BE2C (cell line): ENCODE measurements at regions not wholly inside any gene's neighbourhood (a gene's known extent, or its start where the extent isn't known, plus 50 kb on each side); places are given as distances from the start of the nearest gene placed in this dataset.

ENCODE experiments used
- DNase-seq: peaks from one replicate; pipeline ENCODE4 v3.0.0-alpha.2; 2020
- H3K27me3 ChIP-seq: fragments of 250-450 bp; sonication (Bioruptor Pico); 2 replicates; pipeline ENCODE4 v1.5.1; 2020; ENCODE audit warnings: mild to moderate bottlenecking
- H3K36me3 ChIP-seq: fragments of 250-450 bp; sonication (Bioruptor Pico); 2 replicates; pipeline ENCODE4 v1.5.1; 2020; ENCODE audit warnings: mild to moderate bottlenecking
- H3K4me1 ChIP-seq: fragments of 250-450 bp; sonication (Bioruptor Pico); 2 replicates; pipeline ENCODE4 v1.5.1; 2020
- H3K4me3 ChIP-seq: 2 replicates; pipeline ENCODE4 v1.5.1; 2011; ENCODE audit warnings: low read depth, low read length
- H3K9me3 ChIP-seq: fragments of 250-450 bp; sonication (Bioruptor Pico); 2 replicates; pipeline ENCODE4 v1.5.1; 2020
- TF ChIP-seq, protein P1 (sequence below): IDR thresholded peaks from 2 replicates; pipeline ENCODE4 v1.5.1; 2012; ENCODE audit warnings: mild to moderate bottlenecking, low read depth, low read length

DNA sequence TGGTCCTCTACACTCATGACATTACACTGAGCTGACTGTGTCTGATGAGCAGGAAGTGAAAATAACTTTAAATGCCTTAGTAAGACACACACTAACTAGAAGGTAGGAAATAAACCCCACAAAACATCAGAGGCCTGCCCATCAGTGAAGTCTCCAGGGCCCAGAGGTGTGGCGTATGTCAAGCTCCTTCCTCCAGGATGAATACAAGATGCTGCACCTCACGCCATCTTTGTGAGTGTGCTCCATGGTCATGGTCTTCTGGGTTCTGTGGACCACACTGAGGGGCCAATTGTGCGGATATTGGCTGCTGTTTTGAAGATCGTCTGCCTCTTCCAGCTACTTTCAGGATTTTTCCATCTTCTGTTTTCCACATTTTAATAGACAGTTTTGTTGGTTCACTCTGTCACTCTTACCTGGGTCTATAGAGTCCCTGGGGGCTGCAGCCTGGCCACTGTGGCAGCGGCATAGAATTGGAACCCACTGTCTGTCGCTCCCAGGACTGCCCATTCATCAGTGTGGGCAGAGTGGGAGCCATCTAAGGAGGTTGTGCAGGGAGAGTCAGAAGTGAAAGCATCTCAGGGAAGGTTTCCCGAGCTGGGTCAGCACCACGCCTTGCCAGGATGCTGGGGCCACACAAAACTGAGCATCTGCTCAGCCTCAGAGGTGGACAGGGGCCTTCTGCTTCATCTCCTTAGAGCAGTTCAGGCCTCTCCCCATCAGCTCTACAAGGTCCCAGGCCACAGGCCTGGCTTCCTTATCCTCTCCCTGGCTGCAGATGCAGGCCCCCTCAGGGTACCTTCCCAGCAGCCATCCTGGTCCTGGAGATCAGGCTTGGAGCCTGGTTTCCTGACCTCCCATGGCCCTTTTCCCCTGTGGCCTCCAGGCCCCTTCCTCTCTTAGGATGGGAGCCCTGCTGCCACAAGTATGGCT lies 57.5 kb upstream of the C14orf180 start:
- Histone ChIP-seq H3K4me1 (no peaks in the 10 kb centered on the region), H3K27me3 (no peaks in the 10 kb centered on the region), H3K36me3 (no peaks in the 10 kb centered on the region), H3K9me3 (peaks cover 8% of the 10 kb centered on the region), H3K4me3 (no peak overlapping the region)
- no peak for DNase-seq
- TF ChIP-seq, protein P1, sequence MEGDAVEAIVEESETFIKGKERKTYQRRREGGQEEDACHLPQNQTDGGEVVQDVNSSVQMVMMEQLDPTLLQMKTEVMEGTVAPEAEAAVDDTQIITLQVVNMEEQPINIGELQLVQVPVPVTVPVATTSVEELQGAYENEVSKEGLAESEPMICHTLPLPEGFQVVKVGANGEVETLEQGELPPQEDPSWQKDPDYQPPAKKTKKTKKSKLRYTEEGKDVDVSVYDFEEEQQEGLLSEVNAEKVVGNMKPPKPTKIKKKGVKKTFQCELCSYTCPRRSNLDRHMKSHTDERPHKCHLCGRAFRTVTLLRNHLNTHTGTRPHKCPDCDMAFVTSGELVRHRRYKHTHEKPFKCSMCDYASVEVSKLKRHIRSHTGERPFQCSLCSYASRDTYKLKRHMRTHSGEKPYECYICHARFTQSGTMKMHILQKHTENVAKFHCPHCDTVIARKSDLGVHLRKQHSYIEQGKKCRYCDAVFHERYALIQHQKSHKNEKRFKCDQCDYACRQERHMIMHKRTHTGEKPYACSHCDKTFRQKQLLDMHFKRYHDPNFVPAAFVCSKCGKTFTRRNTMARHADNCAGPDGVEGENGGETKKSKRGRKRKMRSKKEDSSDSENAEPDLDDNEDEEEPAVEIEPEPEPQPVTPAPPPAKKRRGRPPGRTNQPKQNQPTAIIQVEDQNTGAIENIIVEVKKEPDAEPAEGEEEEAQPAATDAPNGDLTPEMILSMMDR = no peak

DNA sequence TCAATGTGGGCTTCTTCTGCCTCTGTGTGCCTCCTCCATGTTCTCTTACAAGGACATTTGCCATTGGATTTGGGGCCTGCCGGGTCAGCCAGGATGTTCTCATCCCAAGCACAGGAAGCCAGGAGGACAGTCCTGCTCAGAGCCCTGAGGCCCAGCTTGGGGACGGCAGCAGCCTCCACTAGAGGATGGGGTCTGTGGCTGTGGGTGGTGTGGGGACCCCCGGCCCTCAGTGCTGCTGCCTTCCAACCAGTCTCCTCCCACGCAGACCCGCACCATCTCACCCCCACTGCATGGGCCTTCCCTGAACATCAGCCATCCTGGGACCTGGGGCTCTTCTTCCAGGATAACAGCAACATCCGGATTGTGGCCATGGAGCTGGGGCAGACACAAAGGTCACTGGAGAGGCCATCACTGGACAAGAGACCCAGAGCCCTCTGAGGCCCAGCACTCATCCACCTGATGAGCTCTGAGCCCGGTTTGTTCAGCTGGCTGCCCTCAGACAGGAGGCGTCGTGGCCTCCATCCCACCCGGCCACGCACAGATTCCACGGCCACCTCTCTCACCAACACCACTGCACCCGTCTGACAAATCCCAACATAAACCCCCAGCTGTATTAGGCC lies 56.5 kb upstream of the C14orf180 start:
- no peak for DNase-seq
- TF ChIP-seq, protein P1 = no peak
- no peak overlapping the region for H3K4me3 ChIP-seq
- no peaks in the 10 kb centered on the region for H3K36me3 ChIP-seq
- H3K27me3 ChIP-seq = no peaks in the 10 kb centered on the region
- peaks cover 6% of the 10 kb centered on the region for H3K9me3 ChIP-seq
- H3K4me1 ChIP-seq = no peaks in the 10 kb centered on the region

DNA sequence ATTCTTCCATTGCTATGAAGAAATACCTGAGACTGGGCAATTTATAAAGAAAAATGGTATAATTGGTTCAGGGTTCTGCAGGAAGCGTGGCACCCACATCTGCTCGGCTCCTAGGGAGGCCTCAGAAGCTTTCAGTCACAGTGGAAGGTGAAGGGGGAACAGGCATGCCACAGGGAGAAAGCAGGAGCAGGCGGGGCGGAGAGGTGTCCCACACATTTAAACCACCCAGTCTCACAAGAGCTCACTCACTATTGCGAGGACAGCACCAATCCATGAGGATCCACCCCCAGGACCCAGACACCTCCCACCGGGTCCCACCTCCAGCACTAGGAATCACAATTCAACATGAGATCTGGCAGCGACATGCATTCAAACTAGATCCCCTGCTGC lies 56.0 kb upstream of the C14orf180 start:
- Histone ChIP-seq H3K27me3 (no peaks in the 10 kb centered on the region), H3K4me3 (no peak overlapping the region), H3K36me3 (no peaks in the 10 kb centered on the region), H3K9me3 (peaks cover 7% of the 10 kb centered on the region), H3K4me1 (no peaks in the 10 kb centered on the region)
- TF ChIP-seq, protein P1 = no peak
- no peak for DNase-seq

DNA sequence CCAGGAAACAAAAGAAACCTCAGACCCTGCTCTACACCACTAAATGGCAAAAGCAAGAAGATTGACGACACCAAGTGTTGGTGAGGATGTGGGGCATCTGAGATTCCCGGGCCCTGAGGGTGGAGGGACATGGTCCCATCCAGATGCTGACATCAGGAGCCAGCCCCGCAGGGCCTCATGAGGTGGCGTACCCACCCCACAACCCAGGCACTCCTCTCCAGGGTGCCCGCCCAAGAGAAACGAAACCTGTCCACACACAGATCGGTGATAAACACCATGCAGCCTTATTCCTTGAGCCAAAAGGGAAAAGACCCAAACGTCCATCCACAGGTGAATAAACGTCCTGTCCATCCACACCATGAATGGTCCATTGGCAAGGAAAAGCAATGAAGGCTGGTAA lies 54.8 kb upstream of the C14orf180 start:
- peaks cover 9% of the 10 kb centered on the region for H3K9me3 ChIP-seq
- no peaks in the 10 kb centered on the region for H3K36me3 ChIP-seq
- H3K4me1 ChIP-seq = no peaks in the 10 kb centered on the region
- no peak for DNase-seq
- H3K27me3 ChIP-seq = no peaks in the 10 kb centered on the region
- TF ChIP-seq, protein P1 = no peak
- no peak overlapping the region for H3K4me3 ChIP-seq

DNA sequence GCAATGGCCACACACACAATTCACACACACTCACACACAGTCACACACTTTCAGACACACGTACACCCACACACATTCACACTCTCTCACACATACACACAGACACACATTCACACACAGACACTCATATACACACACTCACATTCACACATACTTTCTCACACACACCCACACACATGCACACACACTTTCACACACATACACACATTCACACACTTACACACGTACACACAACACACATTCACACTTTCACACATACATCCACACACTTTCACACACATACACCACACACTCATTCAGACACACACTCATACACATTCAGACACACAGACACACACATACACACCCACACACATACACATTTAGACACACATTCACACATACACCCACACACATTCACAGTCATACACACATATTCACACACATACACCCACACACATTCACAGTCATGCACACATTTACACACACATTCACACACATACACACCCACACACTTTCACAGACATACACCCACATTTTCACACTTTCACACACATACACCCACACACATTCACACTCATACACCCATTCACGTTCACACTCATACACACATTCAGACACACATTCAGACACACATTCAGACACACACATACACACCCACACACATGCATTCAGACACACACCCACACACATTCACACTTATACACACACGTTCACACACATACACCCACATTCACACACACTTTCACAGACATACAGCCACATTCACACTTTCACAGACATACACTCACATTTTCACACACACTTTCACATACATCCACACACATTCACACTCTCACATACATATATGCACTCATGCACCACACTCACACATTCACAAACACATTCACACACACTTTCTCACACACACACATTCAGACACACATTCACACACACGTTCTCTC lies 52.6 kb upstream of the C14orf180 start:
- Histone ChIP-seq H3K36me3 (no peaks in the 10 kb centered on the region), H3K4me3 (no peak overlapping the region), H3K4me1 (no peaks in the 10 kb centered on the region), H3K27me3 (no peaks in the 10 kb centered on the region), H3K9me3 (peaks cover 9% of the 10 kb centered on the region)
- TF ChIP-seq, protein P1 = no peak
- DNase-seq = no peak
